ENCODE measurements at regions not wholly inside any gene's neighbourhood (a gene's known extent, or its start where the extent isn't known, plus 50 kb on each side); places are given as distances from the start of the nearest gene placed in this dataset.
A peak's percentile ranks its signal among the peaks of the same experiment; 100 is the strongest.

DNA sequence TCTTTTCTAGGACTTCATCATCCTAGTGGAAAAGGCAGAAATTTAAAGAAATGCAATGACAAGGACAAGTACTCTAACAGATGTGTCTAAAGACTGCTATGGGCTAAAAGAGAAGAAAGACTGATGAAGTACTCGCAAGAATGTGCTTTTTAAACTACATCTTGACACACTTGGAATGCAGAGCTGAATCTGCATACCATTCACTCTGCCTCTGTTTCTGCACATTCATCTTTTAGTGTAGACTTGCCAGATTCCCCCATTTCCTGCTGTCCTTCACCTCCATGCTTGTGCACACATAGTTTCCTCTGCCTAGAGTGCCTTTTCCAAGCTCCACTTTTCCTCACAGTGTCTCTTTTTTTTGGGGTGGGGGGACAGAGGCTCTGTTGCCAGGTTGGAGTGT is 239.0 kb upstream of the CCDC179 start:
- Histone ChIP-seq H3K36me3 (ENCODE audit: control insufficient read depth, insufficient read depth, low read length) (no peaks in the 10 kb centered on the region), H3K4me3 (ENCODE audit: low read length) (no peak overlapping the region), H3K27me3 (ENCODE audit: control insufficient read depth, insufficient read depth, low read length) (no peaks in the 10 kb centered on the region), H3K4me1 (ENCODE audit: control insufficient read depth, insufficient read depth, low read length) (no peaks in the 10 kb centered on the region), H3K9me3 (ENCODE audit: control insufficient read depth, low read depth, low read length) (no peaks in the 10 kb centered on the region), H3K27ac (ENCODE audit: low read length) (no peak overlapping the region)
- no peak for DNase-seq
- no CpG with 5 or more reads among the region's 1 CpG for WGBS (ENCODE audit: insufficient coverage, low lambda C conversion rate)

- H3K36me3 ChIP-seq (ENCODE audit: control insufficient read depth, insufficient read depth, low read length) = no peaks in the 10 kb centered on the region
- 100% methylated on average over 2 of the region's 3 CpGs for WGBS (ENCODE audit: insufficient coverage, low lambda C conversion rate)
- H3K4me1 ChIP-seq (ENCODE audit: control insufficient read depth, insufficient read depth, low read length) = no peaks in the 10 kb centered on the region
- no peaks in the 10 kb centered on the region for H3K9me3 ChIP-seq (ENCODE audit: control insufficient read depth, low read depth, low read length)
- H3K4me3 ChIP-seq (ENCODE audit: low read length) = no peak overlapping the region
- no peak for DNase-seq
- no peak overlapping the region for H3K27ac ChIP-seq (ENCODE audit: low read length)
- no peaks in the 10 kb centered on the region for H3K27me3 ChIP-seq (ENCODE audit: control insufficient read depth, insufficient read depth, low read length)
These were observed 240.5 kb upstream of the CCDC179 start for GRCh38 chr11:23100726-23101125.

GRCh38 chr11:23103416-23103815 is 243.1 kb upstream of the CCDC179 start:
- Histone ChIP-seq H3K4me1 (ENCODE audit: control insufficient read depth, insufficient read depth, low read length) (no peaks in the 10 kb centered on the region), H3K27ac (ENCODE audit: low read length) (no peak overlapping the region), H3K27me3 (ENCODE audit: control insufficient read depth, insufficient read depth, low read length) (no peaks in the 10 kb centered on the region), H3K9me3 (ENCODE audit: control insufficient read depth, low read depth, low read length) (no peaks in the 10 kb centered on the region), H3K4me3 (ENCODE audit: low read length) (no peak overlapping the region), H3K36me3 (ENCODE audit: control insufficient read depth, insufficient read depth, low read length) (no peaks in the 10 kb centered on the region)
- no peak for DNase-seq
- 57% methylated on average over 2 of the region's 2 CpGs for WGBS (ENCODE audit: insufficient coverage, low lambda C conversion rate)

DNA sequence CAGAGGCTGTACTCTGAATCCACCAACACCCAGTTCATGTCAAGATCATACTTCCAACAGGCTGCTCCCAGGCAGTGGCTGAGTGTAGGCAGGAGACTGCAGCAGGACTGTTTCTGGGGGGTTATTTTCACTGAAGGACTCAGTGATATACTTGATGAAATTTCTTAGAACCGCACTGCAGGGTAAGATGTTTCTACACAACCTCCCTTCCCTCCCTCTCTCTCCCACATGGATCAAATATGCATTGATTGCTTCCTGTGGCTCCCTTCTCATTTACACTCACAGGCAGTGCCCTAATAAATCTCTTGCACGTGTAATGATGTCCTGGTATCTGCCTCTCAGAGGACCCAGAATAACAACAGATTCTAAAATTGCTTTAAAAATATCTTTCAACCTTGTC is 251.3 kb upstream of the CCDC179 start:
- H3K27me3 ChIP-seq (ENCODE audit: control insufficient read depth, insufficient read depth, low read length) = no peaks in the 10 kb centered on the region
- no peak for DNase-seq

GRCh38 chr11:23112390-23112789 is 252.1 kb upstream of the CCDC179 start:
- H3K4me1 ChIP-seq (ENCODE audit: control insufficient read depth, insufficient read depth, low read length) = peaks cover 8% of the 10 kb centered on the region
- H3K4me3 ChIP-seq (ENCODE audit: low read length) = no peak overlapping the region
- DNase-seq = no peak
- 83% methylated on average over 1 of the region's 4 CpGs for WGBS (ENCODE audit: insufficient coverage, low lambda C conversion rate)
- no peaks in the 10 kb centered on the region for H3K9me3 ChIP-seq (ENCODE audit: control insufficient read depth, low read depth, low read length)
- no peaks in the 10 kb centered on the region for H3K36me3 ChIP-seq (ENCODE audit: control insufficient read depth, insufficient read depth, low read length)
- H3K27ac ChIP-seq (ENCODE audit: low read length) = no peak overlapping the region
- H3K27me3 ChIP-seq (ENCODE audit: control insufficient read depth, insufficient read depth, low read length) = no peaks in the 10 kb centered on the region

More for the DNA sequence above, 251.3 kb upstream of the CCDC179 start:
- no peak overlapping the region for H3K27ac ChIP-seq (ENCODE audit: low read length)
- H3K4me1 ChIP-seq (ENCODE audit: control insufficient read depth, insufficient read depth, low read length) = peaks cover 8% of the 10 kb centered on the region
- H3K4me3 ChIP-seq (ENCODE audit: low read length) = no peak overlapping the region
- H3K9me3 ChIP-seq (ENCODE audit: control insufficient read depth, low read depth, low read length) = no peaks in the 10 kb centered on the region
- WGBS (ENCODE audit: insufficient coverage, low lambda C conversion rate) = 60% methylated on average over 1 of the region's 2 CpGs
- no peaks in the 10 kb centered on the region for H3K36me3 ChIP-seq (ENCODE audit: control insufficient read depth, insufficient read depth, low read length)

- H3K27ac ChIP-seq (ENCODE audit: low read length) = no peak overlapping the region
These were observed 253.0 kb upstream of the CCDC179 start for GRCh38 chr11:23112987-23113886.

DNA sequence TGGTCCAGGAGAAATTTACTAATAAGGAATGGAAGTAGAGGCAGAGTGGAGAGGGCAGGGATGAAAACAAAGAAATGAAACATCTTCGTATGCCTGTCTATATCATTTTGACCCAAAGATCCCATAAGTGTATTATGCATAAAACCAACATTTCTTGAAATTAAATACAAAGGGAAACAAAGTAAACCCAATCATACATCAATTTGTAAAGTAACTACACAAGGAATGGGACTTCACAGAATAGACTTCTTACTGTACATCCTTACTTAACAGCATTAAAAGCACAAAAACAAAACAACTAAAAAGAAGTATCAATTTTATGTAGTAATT is 253.6 kb upstream of the CCDC179 start:
- H3K4me3 ChIP-seq (ENCODE audit: low read length) = no peak overlapping the region
- peaks cover 8% of the 10 kb centered on the region for H3K4me1 ChIP-seq (ENCODE audit: control insufficient read depth, insufficient read depth, low read length)
- no peaks in the 10 kb centered on the region for H3K9me3 ChIP-seq (ENCODE audit: control insufficient read depth, low read depth, low read length)
- no peak for DNase-seq
- H3K27ac ChIP-seq (ENCODE audit: low read length) = no peak overlapping the region
- WGBS (ENCODE audit: insufficient coverage, low lambda C conversion rate) = 13% methylated on average over 1 of the region's 1 CpG
- no peaks in the 10 kb centered on the region for H3K36me3 ChIP-seq (ENCODE audit: control insufficient read depth, insufficient read depth, low read length)
- no peaks in the 10 kb centered on the region for H3K27me3 ChIP-seq (ENCODE audit: control insufficient read depth, insufficient read depth, low read length)

More at GRCh38 chr11:23112987-23113886, 253.0 kb upstream of the CCDC179 start:
- WGBS (ENCODE audit: insufficient coverage, low lambda C conversion rate) = 7% methylated on average over 3 of the region's 10 CpGs
- Histone ChIP-seq H3K4me3 (ENCODE audit: low read length) (no peak overlapping the region), H3K36me3 (ENCODE audit: control insufficient read depth, insufficient read depth, low read length) (no peaks in the 10 kb centered on the region), H3K27me3 (ENCODE audit: control insufficient read depth, insufficient read depth, low read length) (no peaks in the 10 kb centered on the region), H3K9me3 (ENCODE audit: control insufficient read depth, low read depth, low read length) (no peaks in the 10 kb centered on the region), H3K4me1 (ENCODE audit: control insufficient read depth, insufficient read depth, low read length) (peaks cover 8% of the 10 kb centered on the region)
- peak; percentile 52 to 78 for DNase-seq

DNA sequence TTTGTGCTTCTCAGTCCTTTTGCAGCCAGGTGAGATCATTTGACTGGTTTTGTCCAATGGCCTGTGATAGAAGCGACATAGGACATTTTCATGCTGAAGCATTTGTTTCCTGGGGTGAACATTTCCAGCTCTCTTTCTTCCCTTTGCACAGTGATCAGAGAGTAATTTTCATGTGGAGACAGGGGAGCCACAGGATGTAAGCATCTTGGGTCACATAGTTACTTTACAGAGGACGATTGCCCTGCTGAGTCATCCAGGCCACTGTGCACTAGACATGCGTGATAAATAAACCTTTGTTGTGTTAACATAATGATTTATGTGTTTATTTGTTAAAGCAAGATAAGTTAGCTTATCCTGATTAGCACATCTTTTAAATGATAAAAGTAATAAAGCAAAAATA is 263.5 kb upstream of the CCDC179 start:
- Histone ChIP-seq H3K4me1 (ENCODE audit: control insufficient read depth, insufficient read depth, low read length) (peaks cover 6% of the 10 kb centered on the region), H3K9me3 (ENCODE audit: control insufficient read depth, low read depth, low read length) (no peaks in the 10 kb centered on the region), H3K4me3 (ENCODE audit: low read length) (no peak overlapping the region), H3K27ac (ENCODE audit: low read length) (no peak overlapping the region), H3K27me3 (ENCODE audit: control insufficient read depth, insufficient read depth, low read length) (no peaks in the 10 kb centered on the region), H3K36me3 (ENCODE audit: control insufficient read depth, insufficient read depth, low read length) (no peaks in the 10 kb centered on the region)
- no CpG with 5 or more reads among the region's 3 CpGs for WGBS (ENCODE audit: insufficient coverage, low lambda C conversion rate)
- peak in 1 of 2 donors; percentile 51 for DNase-seq

DNA sequence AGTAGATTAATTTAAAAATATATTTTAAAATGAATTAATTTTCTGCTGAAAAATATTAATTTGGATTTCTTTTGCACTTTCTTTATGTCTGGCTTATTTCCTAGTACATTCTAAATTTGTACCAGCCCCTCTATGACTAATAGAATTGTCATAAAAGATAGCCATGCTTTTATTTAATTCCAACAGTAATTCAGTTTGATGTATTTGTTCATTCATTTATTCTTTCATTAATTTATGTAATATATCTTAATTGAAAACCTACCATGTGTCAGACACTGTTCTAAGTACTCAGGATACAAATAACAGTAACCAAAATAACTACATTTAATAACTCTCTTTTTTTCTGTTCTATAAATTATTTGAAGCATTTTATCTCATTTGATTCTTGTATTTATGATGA is 264.0 kb upstream of the CCDC179 start:
- peaks cover 6% of the 10 kb centered on the region for H3K4me1 ChIP-seq (ENCODE audit: control insufficient read depth, insufficient read depth, low read length)
- no peaks in the 10 kb centered on the region for H3K9me3 ChIP-seq (ENCODE audit: control insufficient read depth, low read depth, low read length)
- H3K27ac ChIP-seq (ENCODE audit: low read length) = no peak overlapping the region
- no peak overlapping the region for H3K4me3 ChIP-seq (ENCODE audit: low read length)
- no peaks in the 10 kb centered on the region for H3K27me3 ChIP-seq (ENCODE audit: control insufficient read depth, insufficient read depth, low read length)
- DNase-seq = no peak
- H3K36me3 ChIP-seq (ENCODE audit: control insufficient read depth, insufficient read depth, low read length) = no peaks in the 10 kb centered on the region

GRCh38 chr11:23124996-23125395 is 264.7 kb upstream of the CCDC179 start:
- H3K36me3 ChIP-seq (ENCODE audit: control insufficient read depth, insufficient read depth, low read length) = no peaks in the 10 kb centered on the region
- peak in 1 of 2 donors; percentile 43 for DNase-seq
- peaks cover 6% of the 10 kb centered on the region for H3K4me1 ChIP-seq (ENCODE audit: control insufficient read depth, insufficient read depth, low read length)
- no peaks in the 10 kb centered on the region for H3K9me3 ChIP-seq (ENCODE audit: control insufficient read depth, low read depth, low read length)
- H3K4me3 ChIP-seq (ENCODE audit: low read length) = no peak overlapping the region
- H3K27me3 ChIP-seq (ENCODE audit: control insufficient read depth, insufficient read depth, low read length) = no peaks in the 10 kb centered on the region
- no CpG with 5 or more reads among the region's 1 CpG for WGBS (ENCODE audit: insufficient coverage, low lambda C conversion rate)
- H3K27ac ChIP-seq (ENCODE audit: low read length) = no peak overlapping the region

DNA sequence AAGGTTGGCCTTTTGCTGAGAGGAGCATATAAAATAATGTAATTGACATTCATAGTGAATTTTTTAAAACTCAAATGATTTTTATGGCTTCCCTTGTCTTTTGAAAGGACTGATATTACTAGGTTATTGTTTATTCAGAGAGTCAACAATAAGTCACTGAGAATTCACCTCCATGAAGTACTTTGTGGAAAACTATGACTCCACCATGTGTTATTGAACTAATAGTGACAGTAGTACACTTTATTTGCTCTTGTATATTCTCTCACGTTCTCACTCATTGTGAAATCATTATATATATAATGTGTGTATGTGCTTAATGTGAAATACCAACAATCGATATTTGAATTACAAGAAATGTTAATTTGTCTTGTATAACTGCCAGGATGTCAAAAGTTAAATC is 267.4 kb upstream of the CCDC179 start:
- 100% methylated on average over 1 of the region's 2 CpGs for WGBS (ENCODE audit: insufficient coverage, low lambda C conversion rate)
- Histone ChIP-seq H3K36me3 (ENCODE audit: control insufficient read depth, insufficient read depth, low read length) (no peaks in the 10 kb centered on the region), H3K4me1 (ENCODE audit: control insufficient read depth, insufficient read depth, low read length) (peaks cover 6% of the 10 kb centered on the region), H3K4me3 (ENCODE audit: low read length) (no peak overlapping the region), H3K27me3 (ENCODE audit: control insufficient read depth, insufficient read depth, low read length) (no peaks in the 10 kb centered on the region), H3K9me3 (ENCODE audit: control insufficient read depth, low read depth, low read length) (no peaks in the 10 kb centered on the region), H3K27ac (ENCODE audit: low read length) (no peak overlapping the region)
- no peak for DNase-seq
